ENCODE measurements at regions not wholly inside any gene's neighbourhood (a gene's known extent, or its start where the extent isn't known, plus 50 kb on each side); places are given as distances from the start of the nearest gene placed in this dataset.
A peak's percentile ranks its signal among the peaks of the same experiment; 100 is the strongest.

GRCh38 chr2:146312899-146313298 lies 1531.9 kb upstream of the ACVR2A start:
- peak; percentile 21; the same call in 1 of the 2 replicates for TF ChIP-seq CTCF (IDR thresholded peaks at IDR 0.05)
- TF ChIP-seq REST (IDR thresholded peaks at IDR 0.05; ENCODE audit: insufficient read depth in 1 of 2, low read depth in 2 of 2, low read length in 1 of 2), result no peak
